HG03521 (cell line): ENCODE measurements at regions not wholly inside any gene's neighbourhood (a gene's known extent, or its start where the extent isn't known, plus 50 kb on each side); places are given as distances from the start of the nearest gene placed in this dataset.

Experiments
- ATAC-seq: cut with Tn5 transposase; IDR thresholded peaks from one replicate; pipeline ENCODE4 v1.9.1; 2021; ENCODE audit warnings: mild to moderate bottlenecking, moderate library complexity; ENCODE audit not compliant: unreplicated experiment

GRCh38 chr5:93886917-93887361, 145.5 kb upstream of the POU5F2 start:
- ATAC-seq, result no peak

GRCh38 chr5:93886098-93886806, 144.9 kb upstream of the POU5F2 start:
- ATAC-seq, result no peak

GRCh38 chr5:93884254-93884653, 142.9 kb upstream of the POU5F2 start:
- no peak for ATAC-seq

- no peak for ATAC-seq
These were observed 142.1 kb upstream of the POU5F2 start for GRCh38 chr5:93883459-93883858.

GRCh38 chr5:93875693-93876092, 134.3 kb upstream of the POU5F2 start:
- ATAC-seq, result no peak

GRCh38 chr5:93874491-93874890, 133.1 kb upstream of the POU5F2 start:
- no peak for ATAC-seq

- no peak for ATAC-seq
These were observed 132.7 kb upstream of the POU5F2 start for GRCh38 chr5:93874080-93874479.

GRCh38 chr5:93873211-93873736, 131.9 kb upstream of the POU5F2 start:
- no peak for ATAC-seq

GRCh38 chr5:93870649-93871048, 129.2 kb upstream of the POU5F2 start:
- ATAC-seq, result no peak

- ATAC-seq, result no peak
These were observed 127.5 kb upstream of the POU5F2 start for GRCh38 chr5:93868851-93869250.

GRCh38 chr5:93850311-93850710, 108.9 kb upstream of the POU5F2 start:
- ATAC-seq, result no peak

- no peak for ATAC-seq
These were observed 104.0 kb upstream of the POU5F2 start for GRCh38 chr5:93845376-93845775.

GRCh38 chr5:93831449-93831848, 90.0 kb upstream of the POU5F2 start:
- no peak for ATAC-seq

- no peak for ATAC-seq
These were observed 89.5 kb upstream of the POU5F2 start for GRCh38 chr5:93830893-93831292.

- no peak for ATAC-seq
These were observed 87.9 kb upstream of the POU5F2 start for GRCh38 chr5:93829346-93829745.

- ATAC-seq, result no peak
These were observed 80.6 kb upstream of the POU5F2 start for GRCh38 chr5:93821891-93822415.

GRCh38 chr5:93819668-93820067, 78.3 kb upstream of the POU5F2 start:
- ATAC-seq, result no peak

GRCh38 chr5:93810780-93811179, 69.4 kb upstream of the POU5F2 start:
- no peak for ATAC-seq

- ATAC-seq, result no peak
These were observed 68.0 kb upstream of the POU5F2 start for GRCh38 chr5:93809430-93809829.

GRCh38 chr5:93807846-93808245, 66.4 kb upstream of the POU5F2 start:
- ATAC-seq, result no peak

- ATAC-seq, result no peak
These were observed 64.4 kb upstream of the POU5F2 start for GRCh38 chr5:93805616-93806379.
